GM23338 (cell line): ENCODE measurements at regions not wholly inside any gene's neighbourhood (a gene's known extent, or its start where the extent isn't known, plus 50 kb on each side); places are given as distances from the start of the nearest gene placed in this dataset.

Experiments
- ATAC-seq: fragments of 200-7000 bp; cut with Tn5 transposase; 3 replicates; pipeline ENCODE4 v1.9.1; 2020
- DNase-seq: peaks from one replicate; pipeline ENCODE4 v3.0.0-alpha.2; 2015; ENCODE audit warnings: low spot score
- H2AFZ ChIP-seq: fragments of 200-600 bp; sonication (generic); 2 replicates; pipeline ENCODE4 v1.8.0; 2016; ENCODE audit warnings: antibody characterized with exemption, mild to moderate bottlenecking, moderate library complexity
- H3F3A ChIP-seq: fragments of 200-600 bp; sonication (generic); replicated peaks from 2 replicates; pipeline ENCODE4 v1.8.0; 2017; ENCODE audit warnings: antibody characterized with exemption, mixed run types, low read depth
- H3K27ac ChIP-seq: fragments of 200-600 bp; sonication (generic); 2 replicates; pipeline ENCODE4 v1.6.1; 2016; ENCODE audit warnings: low read depth
- H3K27me3 ChIP-seq: fragments of 200-600 bp; sonication (generic); 2 replicates; pipeline ENCODE4 v1.8.0; 2016; ENCODE audit warnings: mild to moderate bottlenecking, mixed run types, moderate library complexity; ENCODE audit not compliant: insufficient read depth
- H3K36me3 ChIP-seq: fragments of 200-600 bp; sonication (generic); 2 replicates; pipeline ENCODE4 v1.8.0; 2016; ENCODE audit warnings: mild to moderate bottlenecking; ENCODE audit not compliant: insufficient read depth
- H3K4me1 ChIP-seq: fragments of 200-600 bp; sonication (generic); 2 replicates; pipeline ENCODE4 v1.8.0; 2016; ENCODE audit warnings: mild to moderate bottlenecking, moderate library complexity; ENCODE audit not compliant: insufficient read depth
- H3K4me2 ChIP-seq: fragments of 200-600 bp; sonication (generic); 2 replicates; pipeline ENCODE4 v1.7.1; 2017; ENCODE audit warnings: mixed run types
- H3K4me3 ChIP-seq: fragments of 200-600 bp; sonication (generic); 2 replicates; pipeline ENCODE4 v1.6.1; 2016; ENCODE audit warnings: mixed run types
- H3K79me2 ChIP-seq: fragments of 200-600 bp; sonication (generic); replicated peaks from 2 replicates; pipeline ENCODE4 v1.8.0; 2017; ENCODE audit warnings: mild to moderate bottlenecking; ENCODE audit not compliant: insufficient read depth
- H3K9me2 ChIP-seq: fragments of 200-600 bp; sonication (generic); 2 replicates; pipeline ENCODE4 v1.8.0; 2017; ENCODE audit not compliant: insufficient read depth
- H4K20me1 ChIP-seq: fragments of 200-600 bp; sonication (generic); replicated peaks from 2 replicates; pipeline ENCODE4 v1.8.0; 2017; ENCODE audit warnings: mild to moderate bottlenecking; ENCODE audit not compliant: insufficient read depth
- H3K27ac Mint-ChIP-seq: 2 replicates; pipeline ENCODE4 v1.8.0; 2020; ENCODE audit warnings: inconsistent platforms, mild to moderate bottlenecking, moderate library complexity, mixed read lengths
- H3K27me3 Mint-ChIP-seq: 3 replicates; pipeline ENCODE4 v1.8.0; 2022; ENCODE audit warnings: low read depth, mild to moderate bottlenecking, moderate library complexity, mixed read lengths, inconsistent platforms; ENCODE audit not compliant: insufficient read depth, poor library complexity
- H3K36me3 Mint-ChIP-seq: 3 replicates; pipeline ENCODE4 v1.8.0; 2021; ENCODE audit warnings: low read depth, mild to moderate bottlenecking, inconsistent platforms, moderate library complexity, mixed read lengths
- H3K4me1 Mint-ChIP-seq: 3 replicates; pipeline ENCODE4 v1.8.0; 2020; ENCODE audit warnings: mild to moderate bottlenecking, inconsistent platforms, mixed read lengths
- H3K4me3 Mint-ChIP-seq: 3 replicates; pipeline ENCODE4 v1.8.0; 2021; ENCODE audit warnings: moderate library complexity, mild to moderate bottlenecking, inconsistent platforms, mixed read lengths
- H3K9me3 Mint-ChIP-seq: 3 replicates; pipeline ENCODE4 v1.8.0; 2020; ENCODE audit warnings: moderate library complexity, mild to moderate bottlenecking, inconsistent platforms, mixed read lengths
- CREB1 ChIP-seq: fragments of 250-450 bp; sonication (Bioruptor Pico); IDR thresholded peaks from 2 replicates; pipeline ENCODE4 v1.5.0; 2020; ENCODE audit warnings: low read depth, mild to moderate bottlenecking, moderate library complexity
- EZH2phosphoT487 ChIP-seq: fragments of 200-600 bp; sonication (generic); IDR thresholded peaks from one replicate; pipeline ENCODE4 v1.8.1; 2018; ENCODE audit warnings: antibody characterized with exemption; ENCODE audit not compliant: unreplicated experiment
- JUNB ChIP-seq: IDR thresholded peaks from one replicate; pipeline ENCODE4 v1.6.1; 2016; ENCODE audit warnings: antibody characterized with exemption; ENCODE audit not compliant: unreplicated experiment
- NANOG ChIP-seq: IDR thresholded peaks from 2 replicates; pipeline ENCODE4 v1.6.1; 2016; ENCODE audit warnings: antibody characterized with exemption, borderline replicate concordance
- POLR2AphosphoS5 ChIP-seq: IDR thresholded peaks from 2 replicates; pipeline ENCODE4 v1.6.1; 2016; ENCODE audit warnings: antibody characterized with exemption, low read depth
- STAT1 ChIP-seq: IDR thresholded peaks from one replicate; pipeline ENCODE4 v1.6.1; 2016; ENCODE audit warnings: antibody characterized with exemption; ENCODE audit not compliant: unreplicated experiment
- ZNF331 ChIP-seq: fragments of 250-450 bp; sonication (Bioruptor Pico); IDR thresholded peaks from 2 replicates; pipeline ENCODE4 v1.5.0; 2020; ENCODE audit warnings: low read depth, mild to moderate bottlenecking, moderate library complexity
- TF ChIP-seq, protein P1 (sequence below): IDR thresholded peaks from one replicate; pipeline ENCODE4 v1.6.1; 2018; ENCODE audit warnings: antibody characterized with exemption; ENCODE audit not compliant: unreplicated experiment
- TF ChIP-seq, protein P2 (sequence below): fragments of 250-450 bp; sonication (Bioruptor Pico); IDR thresholded peaks from 2 replicates; pipeline ENCODE4 v1.5.0; 2020; ENCODE audit warnings: mild to moderate bottlenecking, moderate library complexity
- TF ChIP-seq, protein P3 (sequence below), 2 experiments: fragments of 200-600 bp in 1 of 2; sonication (generic) in 1 of 2; conservative IDR thresholded peaks; 2 replicates each; pipeline versions ENCODE4 v1.5.1 to v1.6.1; 2016 to 2017; ENCODE audit warnings: antibody characterized with exemption in 2 of 2, low read depth in 2 of 2, mild to moderate bottlenecking in 2 of 2, moderate library complexity in 1 of 2

- peak; percentile 39; the same call in 1 of the 3 replicates for ATAC-seq
- no peaks in the 10 kb centered on the region for H3K79me2 ChIP-seq
- no peaks in the 10 kb centered on the region for H3K9me2 ChIP-seq
- no peak overlapping the region for H3K27ac Mint-ChIP-seq
- peaks cover 3% of the 10 kb centered on the region; the same call in 2 of the 3 replicates for H3K9me3 Mint-ChIP-seq
- H3K27ac ChIP-seq = no peak overlapping the region
- DNase-seq = no peak
- H3F3A ChIP-seq = no peaks in the 10 kb centered on the region
- H2AFZ ChIP-seq = no peak overlapping the region
- no peaks in the 10 kb centered on the region for H3K4me1 ChIP-seq
- H4K20me1 ChIP-seq = no peaks in the 10 kb centered on the region
- H3K27me3 Mint-ChIP-seq = no peaks in the 10 kb centered on the region
- peaks cover 3% of the 10 kb centered on the region; the same call in 1 of the 3 replicates for H3K36me3 Mint-ChIP-seq
- H3K4me3 ChIP-seq = no peak overlapping the region
- TF ChIP-seq, protein P1, sequence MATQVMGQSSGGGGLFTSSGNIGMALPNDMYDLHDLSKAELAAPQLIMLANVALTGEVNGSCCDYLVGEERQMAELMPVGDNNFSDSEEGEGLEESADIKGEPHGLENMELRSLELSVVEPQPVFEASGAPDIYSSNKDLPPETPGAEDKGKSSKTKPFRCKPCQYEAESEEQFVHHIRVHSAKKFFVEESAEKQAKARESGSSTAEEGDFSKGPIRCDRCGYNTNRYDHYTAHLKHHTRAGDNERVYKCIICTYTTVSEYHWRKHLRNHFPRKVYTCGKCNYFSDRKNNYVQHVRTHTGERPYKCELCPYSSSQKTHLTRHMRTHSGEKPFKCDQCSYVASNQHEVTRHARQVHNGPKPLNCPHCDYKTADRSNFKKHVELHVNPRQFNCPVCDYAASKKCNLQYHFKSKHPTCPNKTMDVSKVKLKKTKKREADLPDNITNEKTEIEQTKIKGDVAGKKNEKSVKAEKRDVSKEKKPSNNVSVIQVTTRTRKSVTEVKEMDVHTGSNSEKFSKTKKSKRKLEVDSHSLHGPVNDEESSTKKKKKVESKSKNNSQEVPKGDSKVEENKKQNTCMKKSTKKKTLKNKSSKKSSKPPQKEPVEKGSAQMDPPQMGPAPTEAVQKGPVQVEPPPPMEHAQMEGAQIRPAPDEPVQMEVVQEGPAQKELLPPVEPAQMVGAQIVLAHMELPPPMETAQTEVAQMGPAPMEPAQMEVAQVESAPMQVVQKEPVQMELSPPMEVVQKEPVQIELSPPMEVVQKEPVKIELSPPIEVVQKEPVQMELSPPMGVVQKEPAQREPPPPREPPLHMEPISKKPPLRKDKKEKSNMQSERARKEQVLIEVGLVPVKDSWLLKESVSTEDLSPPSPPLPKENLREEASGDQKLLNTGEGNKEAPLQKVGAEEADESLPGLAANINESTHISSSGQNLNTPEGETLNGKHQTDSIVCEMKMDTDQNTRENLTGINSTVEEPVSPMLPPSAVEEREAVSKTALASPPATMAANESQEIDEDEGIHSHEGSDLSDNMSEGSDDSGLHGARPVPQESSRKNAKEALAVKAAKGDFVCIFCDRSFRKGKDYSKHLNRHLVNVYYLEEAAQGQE = no peak
- no peak for TF ChIP-seq JUNB
- no peaks in the 10 kb centered on the region for H3K4me1 Mint-ChIP-seq
- no peak overlapping the region for H3K4me2 ChIP-seq
- no peak overlapping the region for H3K4me3 Mint-ChIP-seq
- no peaks in the 10 kb centered on the region for H3K36me3 ChIP-seq
- H3K27me3 ChIP-seq = no peaks in the 10 kb centered on the region
Observed at GRCh38 chr10:16141499-16141898, 281.2 kb upstream of the MINDY3 start.

GRCh38 chr10:16146993-16147392, 286.7 kb upstream of the MINDY3 start:
- no peak for DNase-seq
- Mint-ChIP-seq H3K27ac (no peak overlapping the region), H3K9me3 (peaks cover 11% of the 10 kb centered on the region), H3K4me3 (no peak overlapping the region), H3K4me1 (no peaks in the 10 kb centered on the region), H3K36me3 (peaks cover 16% of the 10 kb centered on the region; the same call in 2 of the 3 replicates), H3K27me3 (no peaks in the 10 kb centered on the region)
- no peaks in the 10 kb centered on the region for H3K4me1 ChIP-seq
- no peaks in the 10 kb centered on the region for H3K79me2 ChIP-seq
- H3K27me3 ChIP-seq = no peaks in the 10 kb centered on the region
- no peak overlapping the region for H3K4me3 ChIP-seq
- no peaks in the 10 kb centered on the region for H3F3A ChIP-seq
- no peak overlapping the region for H2AFZ ChIP-seq
- no peaks in the 10 kb centered on the region for H3K36me3 ChIP-seq
- no peak for ATAC-seq
- H3K9me2 ChIP-seq = no peaks in the 10 kb centered on the region
- no peak overlapping the region for H3K4me2 ChIP-seq
- no peaks in the 10 kb centered on the region for H4K20me1 ChIP-seq
- no peak overlapping the region for H3K27ac ChIP-seq
- TF ChIP-seq ZNF331 (CRISPR knock-in tag) = no peak
- no peak for TF ChIP-seq STAT1
- TF ChIP-seq, protein P2, sequence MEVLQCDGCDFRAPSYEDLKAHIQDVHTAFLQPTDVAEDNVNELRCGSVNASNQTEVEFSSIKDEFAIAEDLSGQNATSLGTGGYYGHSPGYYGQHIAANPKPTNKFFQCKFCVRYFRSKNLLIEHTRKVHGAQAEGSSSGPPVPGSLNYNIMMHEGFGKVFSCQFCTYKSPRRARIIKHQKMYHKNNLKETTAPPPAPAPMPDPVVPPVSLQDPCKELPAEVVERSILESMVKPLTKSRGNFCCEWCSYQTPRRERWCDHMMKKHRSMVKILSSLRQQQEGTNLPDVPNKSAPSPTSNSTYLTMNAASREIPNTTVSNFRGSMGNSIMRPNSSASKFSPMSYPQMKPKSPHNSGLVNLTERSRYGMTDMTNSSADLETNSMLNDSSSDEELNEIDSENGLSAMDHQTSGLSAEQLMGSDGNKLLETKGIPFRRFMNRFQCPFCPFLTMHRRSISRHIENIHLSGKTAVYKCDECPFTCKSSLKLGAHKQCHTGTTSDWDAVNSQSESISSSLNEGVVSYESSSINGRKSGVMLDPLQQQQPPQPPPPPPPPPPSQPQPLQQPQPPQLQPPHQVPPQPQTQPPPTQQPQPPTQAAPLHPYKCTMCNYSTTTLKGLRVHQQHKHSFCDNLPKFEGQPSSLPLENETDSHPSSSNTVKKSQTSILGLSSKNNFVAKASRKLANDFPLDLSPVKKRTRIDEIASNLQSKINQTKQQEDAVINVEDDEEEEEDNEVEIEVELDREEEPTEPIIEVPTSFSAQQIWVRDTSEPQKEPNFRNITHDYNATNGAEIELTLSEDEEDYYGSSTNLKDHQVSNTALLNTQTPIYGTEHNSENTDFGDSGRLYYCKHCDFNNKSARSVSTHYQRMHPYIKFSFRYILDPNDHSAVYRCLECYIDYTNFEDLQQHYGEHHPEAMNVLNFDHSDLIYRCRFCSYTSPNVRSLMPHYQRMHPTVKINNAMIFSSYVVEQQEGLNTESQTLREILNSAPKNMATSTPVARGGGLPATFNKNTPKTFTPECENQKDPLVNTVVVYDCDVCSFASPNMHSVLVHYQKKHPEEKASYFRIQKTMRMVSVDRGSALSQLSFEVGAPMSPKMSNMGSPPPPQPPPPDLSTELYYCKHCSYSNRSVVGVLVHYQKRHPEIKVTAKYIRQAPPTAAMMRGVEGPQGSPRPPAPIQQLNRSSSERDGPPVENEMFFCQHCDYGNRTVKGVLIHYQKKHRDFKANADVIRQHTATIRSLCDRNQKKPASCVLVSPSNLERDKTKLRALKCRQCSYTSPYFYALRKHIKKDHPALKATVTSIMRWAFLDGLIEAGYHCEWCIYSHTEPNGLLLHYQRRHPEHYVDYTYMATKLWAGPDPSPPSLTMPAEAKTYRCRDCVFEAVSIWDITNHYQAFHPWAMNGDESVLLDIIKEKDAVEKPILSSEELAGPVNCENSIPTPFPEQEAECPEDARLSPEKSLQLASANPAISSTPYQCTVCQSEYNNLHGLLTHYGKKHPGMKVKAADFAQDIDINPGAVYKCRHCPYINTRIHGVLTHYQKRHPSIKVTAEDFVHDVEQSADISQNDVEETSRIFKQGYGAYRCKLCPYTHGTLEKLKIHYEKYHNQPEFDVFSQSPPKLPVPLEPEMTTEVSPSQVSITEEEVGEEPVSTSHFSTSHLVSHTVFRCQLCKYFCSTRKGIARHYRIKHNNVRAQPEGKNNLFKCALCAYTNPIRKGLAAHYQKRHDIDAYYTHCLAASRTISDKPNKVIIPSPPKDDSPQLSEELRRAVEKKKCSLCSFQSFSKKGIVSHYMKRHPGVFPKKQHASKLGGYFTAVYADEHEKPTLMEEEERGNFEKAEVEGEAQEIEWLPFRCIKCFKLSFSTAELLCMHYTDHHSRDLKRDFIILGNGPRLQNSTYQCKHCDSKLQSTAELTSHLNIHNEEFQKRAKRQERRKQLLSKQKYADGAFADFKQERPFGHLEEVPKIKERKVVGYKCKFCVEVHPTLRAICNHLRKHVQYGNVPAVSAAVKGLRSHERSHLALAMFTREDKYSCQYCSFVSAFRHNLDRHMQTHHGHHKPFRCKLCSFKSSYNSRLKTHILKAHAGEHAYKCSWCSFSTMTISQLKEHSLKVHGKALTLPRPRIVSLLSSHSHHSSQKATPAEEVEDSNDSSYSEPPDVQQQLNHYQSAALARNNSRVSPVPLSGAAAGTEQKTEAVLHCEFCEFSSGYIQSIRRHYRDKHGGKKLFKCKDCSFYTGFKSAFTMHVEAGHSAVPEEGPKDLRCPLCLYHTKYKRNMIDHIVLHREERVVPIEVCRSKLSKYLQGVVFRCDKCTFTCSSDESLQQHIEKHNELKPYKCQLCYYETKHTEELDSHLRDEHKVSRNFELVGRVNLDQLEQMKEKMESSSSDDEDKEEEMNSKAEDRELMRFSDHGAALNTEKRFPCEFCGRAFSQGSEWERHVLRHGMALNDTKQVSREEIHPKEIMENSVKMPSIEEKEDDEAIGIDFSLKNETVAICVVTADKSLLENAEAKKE (CRISPR knock-in tag) = no peak
- TF ChIP-seq POLR2AphosphoS5 = no peak
- TF ChIP-seq, protein P3, sequence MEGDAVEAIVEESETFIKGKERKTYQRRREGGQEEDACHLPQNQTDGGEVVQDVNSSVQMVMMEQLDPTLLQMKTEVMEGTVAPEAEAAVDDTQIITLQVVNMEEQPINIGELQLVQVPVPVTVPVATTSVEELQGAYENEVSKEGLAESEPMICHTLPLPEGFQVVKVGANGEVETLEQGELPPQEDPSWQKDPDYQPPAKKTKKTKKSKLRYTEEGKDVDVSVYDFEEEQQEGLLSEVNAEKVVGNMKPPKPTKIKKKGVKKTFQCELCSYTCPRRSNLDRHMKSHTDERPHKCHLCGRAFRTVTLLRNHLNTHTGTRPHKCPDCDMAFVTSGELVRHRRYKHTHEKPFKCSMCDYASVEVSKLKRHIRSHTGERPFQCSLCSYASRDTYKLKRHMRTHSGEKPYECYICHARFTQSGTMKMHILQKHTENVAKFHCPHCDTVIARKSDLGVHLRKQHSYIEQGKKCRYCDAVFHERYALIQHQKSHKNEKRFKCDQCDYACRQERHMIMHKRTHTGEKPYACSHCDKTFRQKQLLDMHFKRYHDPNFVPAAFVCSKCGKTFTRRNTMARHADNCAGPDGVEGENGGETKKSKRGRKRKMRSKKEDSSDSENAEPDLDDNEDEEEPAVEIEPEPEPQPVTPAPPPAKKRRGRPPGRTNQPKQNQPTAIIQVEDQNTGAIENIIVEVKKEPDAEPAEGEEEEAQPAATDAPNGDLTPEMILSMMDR (conservative IDR thresholded peaks at IDR 0.05; ENCODE audit: low read depth in 2 of 2) = no peak
- no peak for TF ChIP-seq JUNB
- no peak for TF ChIP-seq NANOG
- TF ChIP-seq EZH2phosphoT487 = no peak
- TF ChIP-seq CREB1 = no peak
